GM12878 (cell line): ENCODE measurements at regions not wholly inside any gene's neighbourhood (a gene's known extent, or its start where the extent isn't known, plus 50 kb on each side); places are given as distances from the start of the nearest gene placed in this dataset.

Experiments
- BACH1 ChIP-seq: fragments of 450-650 bp; IDR thresholded peaks from 2 replicates; pipeline ENCODE4 v1.6.1; 2017; ENCODE audit warnings: mild to moderate bottlenecking, borderline replicate concordance
- EZH2 ChIP-seq: IDR thresholded peaks from 2 replicates; pipeline ENCODE4 v1.6.1; 2012; ENCODE audit warnings: low read depth, mild to moderate bottlenecking, control low read depth, inconsistent platforms, low read length, borderline replicate concordance; ENCODE audit not compliant: control insufficient read depth
- POLR2AphosphoS5 ChIP-seq: IDR thresholded peaks from 2 replicates; pipeline ENCODE4 v1.6.1; 2011; ENCODE audit warnings: mild to moderate bottlenecking, low read length, inconsistent platforms
- RELA ChIP-seq: fragments of 450-650 bp; IDR thresholded peaks from 2 replicates; pipeline ENCODE4 v1.8.0; 2014; ENCODE audit warnings: borderline replicate concordance; ENCODE audit not compliant: partially characterized antibody
- REST ChIP-seq: IDR thresholded peaks from 2 replicates; pipeline ENCODE4 v1.6.1; 2012; ENCODE audit warnings: mild to moderate bottlenecking, low read depth, low read length
- SKIL ChIP-seq: fragments of 450-650 bp; IDR thresholded peaks from 2 replicates; pipeline ENCODE4 v1.6.1; 2017; ENCODE audit warnings: mild to moderate bottlenecking, low read depth, inconsistent platforms; ENCODE audit not compliant: poor library complexity, severe bottlenecking
- USF2 ChIP-seq: IDR thresholded peaks from 2 replicates; pipeline ENCODE4 v1.6.1; 2011; ENCODE audit warnings: low read depth, low read length, improper control_type of control experiment, borderline replicate concordance
- ZNF274 ChIP-seq: IDR thresholded peaks from one replicate; pipeline ENCODE4 v1.8.0; 2011; ENCODE audit not compliant: insufficient read length, insufficient read depth

- TF ChIP-seq EZH2 (no peak), REST (no peak), POLR2AphosphoS5 (no peak), RELA (no peak), USF2 (no peak), ZNF274 (no peak), SKIL (no peak), BACH1 (no peak)
These were observed 261.2 kb downstream of the C7orf25 start for GRCh38 chr7:42650701-42651100.
